Liver (tissue), 8 donors: ENCODE measurements at regions not wholly inside any gene's neighbourhood (a gene's known extent, or its start where the extent isn't known, plus 50 kb on each side); places are given as distances from the start of the nearest gene placed in this dataset.

Experiments used
- DNase-seq: peaks from one replicate; pipeline ENCODE4 v3.0.0-alpha.2; 2017; ENCODE audit warnings: low spot score
- H3K27ac ChIP-seq, 2 donors: one replicate each; pipeline ENCODE4 v1.7.0; 2013; ENCODE audit warnings: inconsistent platforms in 2 of 2, low read length in 2 of 2, control low read depth in 1 of 2, low read depth in 1 of 2, mild to moderate bottlenecking in 1 of 2
- H3K27me3 ChIP-seq, 4 donors: one replicate each; pipeline versions ENCODE4 v1.6.1 to v1.7.0; 2013; ENCODE audit warnings: low read length in 3 of 4, inconsistent platforms in 1 of 4, mild to moderate bottlenecking in 1 of 4, moderate library complexity in 1 of 4; ENCODE audit not compliant: control insufficient read depth in 4 of 4, insufficient read depth in 4 of 4
- H3K36me3 ChIP-seq, 4 donors: one replicate each; pipeline versions ENCODE4 v1.6.1 to v1.7.0; 2013; ENCODE audit warnings: low read length in 3 of 4, mild to moderate bottlenecking in 3 of 4, low read depth in 1 of 4, moderate library complexity in 1 of 4; ENCODE audit not compliant: control insufficient read depth in 4 of 4, insufficient read depth in 3 of 4
- H3K4me1 ChIP-seq, 4 donors: one replicate each; pipeline versions ENCODE4 v1.6.1 to v1.7.0; 2013; ENCODE audit warnings: low read length in 3 of 4, mild to moderate bottlenecking in 3 of 4, moderate library complexity in 1 of 4; ENCODE audit not compliant: control insufficient read depth in 4 of 4, insufficient read depth in 4 of 4
- H3K4me3 ChIP-seq, 3 donors: one replicate each; pipeline versions ENCODE4 v1.6.1 to v1.7.0; 2013; ENCODE audit warnings: low read length in 3 of 3, control low read depth in 1 of 3, low read depth in 1 of 3, mild to moderate bottlenecking in 1 of 3
- H3K9ac ChIP-seq, 2 donors: one replicate each; pipeline ENCODE4 v1.7.0; 2013; ENCODE audit warnings: low read length in 2 of 2, mild to moderate bottlenecking in 2 of 2, moderate library complexity in 2 of 2, control low read depth in 1 of 2, low read depth in 1 of 2
- H3K9me3 ChIP-seq, 4 donors: one replicate each; pipeline versions ENCODE4 v1.6.1 to v1.7.0; 2013; ENCODE audit warnings: low read length in 3 of 4; ENCODE audit not compliant: control insufficient read depth in 4 of 4
- CTCF ChIP-seq: fragments of 150-350 bp; IDR thresholded peaks from 2 replicates; pipeline ENCODE4 v1.5.1; 2017; ENCODE audit warnings: improper control_type of control experiment, low read depth, low read length; ENCODE audit not compliant: missing input control
- EGR1 ChIP-seq, 2 donors: IDR thresholded peaks; 2 replicates each; pipeline ENCODE4 v1.6.1; 2016 to 2018; ENCODE audit warnings: antibody characterized with exemption in 2 of 2, low read depth in 2 of 2
- FOXA1 ChIP-seq: IDR thresholded peaks from 2 replicates; pipeline ENCODE4 v1.6.1; 2016; ENCODE audit warnings: antibody characterized with exemption
- FOXA2 ChIP-seq: IDR thresholded peaks from 2 replicates; pipeline ENCODE4 v1.6.1; 2016; ENCODE audit warnings: antibody characterized with exemption
- GABPA ChIP-seq, 2 donors: IDR thresholded peaks in 1 of 2; conservative IDR thresholded peaks in 1 of 2; 2 replicates each; pipeline ENCODE4 v1.6.1; 2016; ENCODE audit warnings: antibody characterized with exemption in 2 of 2, mild to moderate bottlenecking in 1 of 2, moderate library complexity in 1 of 2
- HNF4A ChIP-seq, 2 donors: conservative IDR thresholded peaks; 2 replicates each; pipeline ENCODE4 v1.6.1; 2016; ENCODE audit warnings: antibody characterized with exemption in 2 of 2, mild to moderate bottlenecking in 2 of 2
- HNF4G ChIP-seq: IDR thresholded peaks from 2 replicates; pipeline ENCODE4 v1.6.1; 2016; ENCODE audit warnings: antibody characterized with exemption
- JUND ChIP-seq, 2 donors: IDR thresholded peaks; 2 replicates each; pipeline ENCODE4 v1.6.1; 2016; ENCODE audit warnings: antibody characterized with exemption in 2 of 2
- NR2F2 ChIP-seq: IDR thresholded peaks from 2 replicates; pipeline ENCODE4 v1.6.1; 2016; ENCODE audit warnings: antibody characterized with exemption
- RAD21 ChIP-seq, 2 donors: IDR thresholded peaks; 2 replicates each; pipeline ENCODE4 v1.6.1; 2016; ENCODE audit warnings: antibody characterized with exemption in 2 of 2, mild to moderate bottlenecking in 2 of 2
- REST ChIP-seq: IDR thresholded peaks from 2 replicates; pipeline ENCODE4 v1.6.1; 2016; ENCODE audit warnings: antibody characterized with exemption, mild to moderate bottlenecking
- RXRA ChIP-seq, 2 donors: IDR thresholded peaks; 2 replicates each; pipeline ENCODE4 v1.6.1; 2017 to 2018; ENCODE audit warnings: antibody characterized with exemption in 2 of 2, mild to moderate bottlenecking in 1 of 2
- SP1 ChIP-seq: IDR thresholded peaks from 2 replicates; pipeline ENCODE4 v1.6.1; 2018; ENCODE audit warnings: antibody characterized with exemption, mild to moderate bottlenecking
- TAF1 ChIP-seq: conservative IDR thresholded peaks from 2 replicates; pipeline ENCODE4 v1.6.1; 2016; ENCODE audit warnings: antibody characterized with exemption, mild to moderate bottlenecking
- YY1 ChIP-seq: IDR thresholded peaks from 2 replicates; pipeline ENCODE4 v1.6.1; 2016; ENCODE audit warnings: antibody characterized with exemption, mild to moderate bottlenecking
- ZBTB33 ChIP-seq: IDR thresholded peaks from 2 replicates; pipeline ENCODE4 v1.6.1; 2016; ENCODE audit warnings: antibody characterized with exemption
- WGBS: extraction: QIAGEN DNeasy Blood & Tissue Kit; methylation state at CpG from one replicate; pipeline ENCODE4 v1.1.7; 2013; 5-methylcytosine and 5-hydroxymethylcytosine counted together
- TF ChIP-seq, protein P1 (sequence below): IDR thresholded peaks from 2 replicates; pipeline ENCODE4 v1.6.1; 2016; ENCODE audit warnings: antibody characterized with exemption
- TF ChIP-seq, protein P2 (sequence below): IDR thresholded peaks from 2 replicates; pipeline ENCODE4 v1.6.1; 2016; ENCODE audit warnings: antibody characterized with exemption
- donor health status: healthy.
- donor health status: healthy.
- donor health status: healthy.
- donor health status: healthy.
- donor health status: healthy.

DNA sequence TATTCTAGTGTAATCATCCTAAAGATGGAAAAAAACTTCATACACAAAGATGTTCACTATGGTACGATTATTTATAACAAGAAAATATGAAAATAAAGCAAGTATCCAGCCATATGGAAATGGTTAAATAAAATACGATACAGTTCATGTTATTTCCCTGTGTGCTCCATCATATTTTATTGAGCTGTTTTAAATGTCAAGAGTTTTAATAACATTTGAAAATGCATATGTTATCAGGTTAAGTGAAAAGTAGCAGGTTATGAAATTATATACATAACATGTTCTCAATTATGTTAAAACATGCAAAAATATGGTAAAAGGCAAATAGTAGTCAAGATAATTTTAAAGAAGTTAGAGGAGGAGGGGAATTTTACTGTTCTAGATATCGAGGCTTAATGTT lies 192.0 kb downstream of the HNRNPD start (continued):
- no peak for TF ChIP-seq YY1

- Histone ChIP-seq H3K36me3 (no peaks in the 10 kb centered on the region), H3K27ac (no peak overlapping the region), H3K4me1 (no peaks in the 10 kb centered on the region), H3K9ac (no peak overlapping the region), H3K27me3 (no peaks in the 10 kb centered on the region), H3K9me3 (peaks cover 0 to under 1% (median 0%) of the 10 kb centered on the region in 4 donors), H3K4me3 (no peak overlapping the region)
- 94% methylated on average over 1 of the region's 1 CpG for WGBS
- TF ChIP-seq GABPA (IDR thresholded peaks at IDR 0.05 in 1 of 2, conservative IDR thresholded peaks at IDR 0.05 in 1 of 2), result no peak
- TF ChIP-seq HNF4G, result no peak
- no peak for TF ChIP-seq HNF4A (conservative IDR thresholded peaks at IDR 0.05)
- no peak for TF ChIP-seq CTCF
- TF ChIP-seq RXRA (IDR thresholded peaks at IDR 0.05), result no peak
- TF ChIP-seq FOXA1, result no peak
- TF ChIP-seq TAF1, result no peak
- TF ChIP-seq NR2F2, result no peak
- no peak for TF ChIP-seq JUND (IDR thresholded peaks at IDR 0.05)
- TF ChIP-seq, protein P1, sequence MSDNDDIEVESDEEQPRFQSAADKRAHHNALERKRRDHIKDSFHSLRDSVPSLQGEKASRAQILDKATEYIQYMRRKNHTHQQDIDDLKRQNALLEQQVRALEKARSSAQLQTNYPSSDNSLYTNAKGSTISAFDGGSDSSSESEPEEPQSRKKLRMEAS, result no peak
- no peak for TF ChIP-seq FOXA2
- TF ChIP-seq EGR1 (IDR thresholded peaks at IDR 0.05; ENCODE audit: low read depth in 2 of 2), result no peak
- TF ChIP-seq, protein P2, sequence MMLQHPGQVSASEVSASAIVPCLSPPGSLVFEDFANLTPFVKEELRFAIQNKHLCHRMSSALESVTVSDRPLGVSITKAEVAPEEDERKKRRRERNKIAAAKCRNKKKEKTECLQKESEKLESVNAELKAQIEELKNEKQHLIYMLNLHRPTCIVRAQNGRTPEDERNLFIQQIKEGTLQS, result no peak
- no peak for TF ChIP-seq REST
- TF ChIP-seq SP1, result no peak
- no peak for TF ChIP-seq ZBTB33
- TF ChIP-seq YY1, result no peak
- no peak for TF ChIP-seq RAD21 (IDR thresholded peaks at IDR 0.05)
- no peak for DNase-seq
These were observed 201.6 kb downstream of the HNRNPD start for GRCh38 chr4:82172186-82172585.
